Fibroblast of mammary gland (primary cell): ENCODE measurements at regions not wholly inside any gene's neighbourhood (a gene's known extent, or its start where the extent isn't known, plus 50 kb on each side); places are given as distances from the start of the nearest gene placed in this dataset.

Source experiments
- DNase-seq: peaks from one replicate; pipeline ENCODE4 v3.0.0-alpha.2; 2010; ENCODE audit warnings: low read depth
- H3K4me3 ChIP-seq: 2 replicates; pipeline ENCODE4 v1.5.1; 2011; ENCODE audit warnings: low read depth, mild to moderate bottlenecking, low read length, moderate library complexity; ENCODE audit not compliant: control insufficient read depth
- TF ChIP-seq, protein P1 (sequence below): conservative IDR thresholded peaks from 2 replicates; pipeline ENCODE4 v1.5.1; 2011; ENCODE audit warnings: low read depth, low read length, inconsistent platforms; ENCODE audit not compliant: control insufficient read depth, insufficient read depth

DNA sequence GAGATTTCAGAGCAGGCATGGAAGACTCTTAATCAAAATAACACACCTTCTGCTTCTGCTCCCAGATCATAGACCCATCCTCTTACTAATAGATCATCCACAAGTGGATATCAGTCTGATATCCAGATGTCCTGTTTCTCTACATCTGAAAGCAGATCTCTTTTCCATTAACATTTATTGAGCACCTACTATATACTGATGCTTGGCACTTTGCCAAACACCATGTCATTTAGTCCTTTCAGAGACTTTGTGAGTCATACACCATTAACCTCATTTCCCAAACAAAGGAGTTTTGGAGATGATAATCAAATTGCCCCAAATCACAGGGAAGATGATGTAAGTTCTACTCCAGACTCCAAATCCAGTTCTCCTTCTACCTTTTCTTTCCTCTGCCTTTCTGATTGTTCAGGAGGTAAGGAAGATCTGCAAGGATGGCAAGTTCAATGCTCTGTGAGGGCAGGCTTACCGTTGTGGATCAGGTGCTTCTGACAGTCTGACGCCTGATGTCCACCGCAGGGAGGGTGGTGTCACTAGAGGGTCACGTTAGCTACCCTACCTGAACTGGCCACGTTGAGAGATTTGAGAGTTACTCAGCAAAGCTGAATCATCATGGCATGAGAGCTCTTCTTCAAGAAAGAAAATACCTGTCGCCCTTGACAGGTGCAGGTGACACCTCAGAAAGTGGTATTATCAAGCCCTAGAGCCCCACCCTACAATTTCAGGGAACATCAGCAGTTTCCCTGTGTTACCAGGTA is 269.6 kb upstream of the ZMIZ1 start:
- no peak overlapping the region for H3K4me3 ChIP-seq
- TF ChIP-seq, protein P1, sequence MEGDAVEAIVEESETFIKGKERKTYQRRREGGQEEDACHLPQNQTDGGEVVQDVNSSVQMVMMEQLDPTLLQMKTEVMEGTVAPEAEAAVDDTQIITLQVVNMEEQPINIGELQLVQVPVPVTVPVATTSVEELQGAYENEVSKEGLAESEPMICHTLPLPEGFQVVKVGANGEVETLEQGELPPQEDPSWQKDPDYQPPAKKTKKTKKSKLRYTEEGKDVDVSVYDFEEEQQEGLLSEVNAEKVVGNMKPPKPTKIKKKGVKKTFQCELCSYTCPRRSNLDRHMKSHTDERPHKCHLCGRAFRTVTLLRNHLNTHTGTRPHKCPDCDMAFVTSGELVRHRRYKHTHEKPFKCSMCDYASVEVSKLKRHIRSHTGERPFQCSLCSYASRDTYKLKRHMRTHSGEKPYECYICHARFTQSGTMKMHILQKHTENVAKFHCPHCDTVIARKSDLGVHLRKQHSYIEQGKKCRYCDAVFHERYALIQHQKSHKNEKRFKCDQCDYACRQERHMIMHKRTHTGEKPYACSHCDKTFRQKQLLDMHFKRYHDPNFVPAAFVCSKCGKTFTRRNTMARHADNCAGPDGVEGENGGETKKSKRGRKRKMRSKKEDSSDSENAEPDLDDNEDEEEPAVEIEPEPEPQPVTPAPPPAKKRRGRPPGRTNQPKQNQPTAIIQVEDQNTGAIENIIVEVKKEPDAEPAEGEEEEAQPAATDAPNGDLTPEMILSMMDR, result no peak
- peak; percentile 26 for DNase-seq

DNA sequence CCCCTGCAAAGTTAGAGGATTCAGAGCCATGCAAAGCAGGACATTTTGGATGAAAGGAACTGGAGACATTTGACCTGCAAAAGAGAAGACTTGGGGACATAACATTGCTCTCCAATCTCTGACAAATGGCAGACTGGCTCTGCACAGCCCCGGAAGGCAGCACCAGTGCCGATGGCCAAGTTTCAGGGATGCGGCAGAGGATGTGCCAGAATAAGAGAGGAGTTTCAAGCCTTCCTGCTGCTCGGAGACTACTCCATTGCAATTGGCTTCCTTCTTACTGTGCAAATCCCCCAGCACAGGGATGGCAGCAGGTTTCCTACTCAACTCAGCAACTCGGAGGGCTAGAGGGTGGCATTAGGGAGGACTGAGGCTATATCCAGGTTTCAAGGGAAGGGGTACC is 268.8 kb upstream of the ZMIZ1 start:
- DNase-seq, result no peak
- TF ChIP-seq, protein P1, result no peak
- no peak overlapping the region for H3K4me3 ChIP-seq

DNA sequence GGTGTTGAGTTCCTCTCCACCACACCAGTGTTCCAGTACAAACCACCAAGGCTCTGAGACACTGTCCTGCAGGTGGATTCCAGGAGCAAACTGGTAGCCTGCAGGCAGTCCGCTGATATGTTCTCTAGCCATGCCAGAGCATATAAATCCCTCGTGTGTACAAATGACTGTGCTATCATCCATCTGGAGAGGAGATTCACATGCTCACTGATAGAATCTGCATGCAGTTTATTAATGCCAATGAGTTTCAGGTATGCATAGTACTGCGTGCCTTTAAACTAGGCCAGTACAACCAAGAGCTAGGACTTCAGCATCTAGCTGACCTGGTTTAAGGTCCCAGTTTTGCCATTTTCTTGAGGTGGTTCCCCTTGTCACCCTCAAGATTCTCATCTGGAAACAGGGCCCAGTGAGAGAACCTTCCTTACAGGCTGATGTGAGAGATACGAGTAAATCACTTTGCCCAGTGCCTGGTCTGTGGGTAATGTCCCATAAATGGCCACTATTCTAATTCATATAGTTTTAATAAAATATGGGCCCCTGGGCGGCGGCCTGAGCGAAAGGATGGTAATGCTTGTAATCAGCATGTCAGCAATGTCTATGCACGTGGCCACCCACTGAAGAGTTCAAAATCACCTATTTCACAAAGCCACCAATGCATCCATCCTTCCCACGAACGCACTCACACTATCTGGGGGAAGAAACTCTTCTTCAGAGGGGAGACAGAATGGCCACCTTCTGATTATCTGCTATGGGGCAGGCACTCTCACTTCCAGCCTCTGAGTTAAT is 268.0 kb upstream of the ZMIZ1 start:
- no peak overlapping the region for H3K4me3 ChIP-seq
- TF ChIP-seq, protein P1, result no peak
- no peak for DNase-seq

DNA sequence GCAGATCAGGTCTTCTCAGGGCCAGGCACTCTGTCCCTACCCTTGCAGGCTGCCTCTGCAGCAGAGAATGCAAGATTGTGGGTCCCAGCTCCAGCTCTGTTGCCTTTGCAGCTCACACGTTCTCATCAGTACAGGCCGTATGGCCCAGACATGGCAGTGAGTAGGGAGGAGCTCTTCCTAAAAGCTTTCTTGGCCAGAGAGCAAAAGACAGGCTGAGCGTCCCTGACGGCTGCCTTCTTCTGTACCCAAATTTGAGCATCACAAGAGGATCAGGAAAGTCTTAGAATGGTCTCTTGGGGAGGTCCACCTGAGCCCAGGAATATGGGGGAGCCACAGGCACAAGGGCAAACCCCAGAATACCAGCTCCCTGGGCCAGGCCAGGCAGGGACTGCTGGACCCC is 266.3 kb upstream of the ZMIZ1 start:
- DNase-seq, result peak; percentile 17
- TF ChIP-seq, protein P1, result no peak
- H3K4me3 ChIP-seq, result no peak overlapping the region

DNA sequence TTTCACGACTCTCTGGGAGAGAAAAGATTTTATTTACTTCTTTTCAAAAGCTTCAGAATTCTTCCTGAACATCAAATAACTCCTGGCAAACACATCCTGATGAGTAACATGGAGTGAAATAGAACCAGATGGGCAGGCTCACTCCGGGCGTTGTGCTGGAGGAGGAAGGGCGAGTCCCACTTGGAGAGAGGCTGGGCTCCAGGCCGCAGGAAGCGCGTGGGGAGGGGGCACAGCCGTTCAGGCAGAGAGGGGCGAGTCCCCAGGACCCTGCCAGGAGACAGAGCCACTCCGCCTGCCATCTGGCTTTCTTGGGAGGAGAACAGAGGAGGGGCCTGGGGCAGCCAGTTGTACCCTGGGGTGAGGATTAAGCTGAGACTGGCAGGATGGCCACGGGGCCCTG is 265.9 kb upstream of the ZMIZ1 start:
- peak; percentile 83 for DNase-seq
- no peak overlapping the region for H3K4me3 ChIP-seq
- TF ChIP-seq, protein P1, result no peak

DNA sequence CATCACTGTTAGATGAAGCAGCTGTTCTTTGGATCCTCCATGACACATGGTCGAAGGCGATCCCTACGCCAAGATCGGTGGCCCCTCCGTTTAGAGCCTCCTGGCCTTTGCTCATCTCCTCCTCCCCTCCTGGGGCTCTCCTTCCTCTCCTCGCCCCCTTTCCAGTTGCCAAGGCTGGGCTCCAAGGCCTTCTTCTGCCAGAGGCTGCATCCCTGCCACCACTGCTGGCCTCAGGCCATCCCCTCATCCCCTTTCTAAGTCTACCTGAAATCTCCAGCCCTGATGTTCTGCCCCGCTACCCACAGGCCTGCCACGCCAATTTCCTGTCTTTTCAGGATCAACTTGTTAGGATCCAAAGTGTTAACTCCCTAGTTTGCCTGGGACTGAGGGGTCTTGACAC is 265.1 kb upstream of the ZMIZ1 start:
- TF ChIP-seq, protein P1, result no peak
- H3K4me3 ChIP-seq, result no peak overlapping the region
- no peak for DNase-seq
